SH-SY5Y (cell line): ENCODE measurements at regions not wholly inside any gene's neighbourhood (a gene's known extent, or its start where the extent isn't known, plus 50 kb on each side); places are given as distances from the start of the nearest gene placed in this dataset.

Experiments used
- GATA2 ChIP-seq: IDR thresholded peaks from 2 replicates; pipeline ENCODE4 v1.6.1; 2011; ENCODE audit warnings: mild to moderate bottlenecking, low read depth, low read length
- GATA3 ChIP-seq: IDR thresholded peaks from 2 replicates; pipeline ENCODE4 v1.6.1; 2011; ENCODE audit warnings: low read depth, mild to moderate bottlenecking, low read length, moderate library complexity

DNA sequence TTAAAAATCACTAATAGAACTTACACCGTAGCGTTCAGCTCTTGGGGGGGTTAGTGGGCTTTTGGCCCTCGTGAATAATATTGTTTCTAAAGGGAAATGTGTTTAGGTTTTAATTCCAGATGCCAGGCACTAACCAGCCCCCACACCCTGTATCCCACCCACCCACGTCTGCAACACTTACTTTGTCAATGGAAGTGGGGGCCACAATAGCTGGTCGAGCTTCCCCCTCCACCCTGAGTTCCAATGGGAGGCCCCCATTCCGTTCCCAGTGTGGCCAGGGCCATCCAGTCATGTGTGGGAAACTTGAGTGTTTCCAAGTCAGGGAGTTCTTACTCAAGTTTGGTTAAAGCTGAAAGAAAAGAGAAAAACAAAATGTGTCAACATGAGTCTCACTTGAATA lies 271.4 kb downstream of the ENC1 start:
- no peak for TF ChIP-seq GATA3
- TF ChIP-seq GATA2, result no peak
